Mesenchymal stem cell (in vitro differentiated cells and primary cell): ENCODE measurements at regions not wholly inside any gene's neighbourhood (a gene's known extent, or its start where the extent isn't known, plus 50 kb on each side); places are given as distances from the start of the nearest gene placed in this dataset.
A peak's percentile ranks its signal among the peaks of the same experiment; 100 is the strongest.

ENCODE experiments used
- DNase-seq: peaks from one replicate; pipeline ENCODE4 v3.0.0-alpha.2; 2013
- H2AFZ ChIP-seq: one replicate; pipeline ENCODE4 v1.6.1; 2013; ENCODE audit warnings: low read depth, mild to moderate bottlenecking, control low read depth, inconsistent platforms, low read length, moderate library complexity
- H2AK5ac ChIP-seq: 2 replicates; pipeline ENCODE4 v1.6.1; 2013; ENCODE audit warnings: low read length, moderate library complexity, mild to moderate bottlenecking, inconsistent platforms; ENCODE audit not compliant: severe bottlenecking
- H2BK120ac ChIP-seq: one replicate; pipeline ENCODE4 v1.6.1; 2013; ENCODE audit warnings: low read depth, mild to moderate bottlenecking, inconsistent platforms, low read length, moderate library complexity
- H2BK12ac ChIP-seq, 2 experiments: one replicate each; pipeline ENCODE4 v1.6.1; 2013; ENCODE audit warnings: inconsistent platforms in 2 of 2, low read length in 2 of 2, mild to moderate bottlenecking in 2 of 2, moderate library complexity in 2 of 2, control low read depth in 1 of 2
- H2BK15ac ChIP-seq: one replicate; pipeline ENCODE4 v1.6.1; 2013; ENCODE audit warnings: mild to moderate bottlenecking, low read depth, inconsistent platforms; ENCODE audit not compliant: poor library complexity, severe bottlenecking
- H2BK5ac ChIP-seq: 2 replicates; pipeline ENCODE4 v1.6.1; 2013; ENCODE audit warnings: low read depth, mild to moderate bottlenecking, low read length, control low read depth, inconsistent platforms; ENCODE audit not compliant: poor library complexity, severe bottlenecking
- H3K14ac ChIP-seq, 2 experiments: one replicate each; pipeline ENCODE4 v1.6.1; 2013; ENCODE audit warnings: inconsistent platforms in 2 of 2, low read length in 2 of 2, control low read depth in 1 of 2, mild to moderate bottlenecking in 1 of 2, moderate library complexity in 1 of 2
- H3K18ac ChIP-seq, 2 experiments: one replicate each; pipeline ENCODE4 v1.6.1; 2013; ENCODE audit warnings: inconsistent platforms in 2 of 2, low read length in 2 of 2, control low read depth in 1 of 2, low read depth in 1 of 2, mild to moderate bottlenecking in 1 of 2
- H3K23ac ChIP-seq, 2 experiments: one replicate each; pipeline ENCODE4 v1.6.1; 2013; ENCODE audit warnings: inconsistent platforms in 2 of 2, low read length in 2 of 2, mild to moderate bottlenecking in 2 of 2, moderate library complexity in 2 of 2, control low read depth in 1 of 2
- H3K27ac ChIP-seq: 2 replicates; pipeline ENCODE4 v1.5.1; 2013; ENCODE audit warnings: mild to moderate bottlenecking, moderate library complexity, low read length, control low read depth, inconsistent platforms; ENCODE audit not compliant: poor library complexity, severe bottlenecking
- H3K27me3 ChIP-seq, 2 experiments: 2 replicates each; pipeline versions ENCODE4 v1.6.1 to v1.7.0; 2013; ENCODE audit warnings: low read length in 2 of 2, mild to moderate bottlenecking in 2 of 2, moderate library complexity in 2 of 2, control low read depth in 1 of 2, inconsistent platforms in 1 of 2; ENCODE audit not compliant: control insufficient read depth in 1 of 2, insufficient read depth in 1 of 2
- H3K36me3 ChIP-seq, 2 experiments: 2 replicates each; pipeline versions ENCODE4 v1.6.1 to v1.7.0; 2013; ENCODE audit warnings: low read length in 2 of 2, control low read depth in 1 of 2, inconsistent platforms in 1 of 2, low read depth in 1 of 2, mild to moderate bottlenecking in 1 of 2; ENCODE audit not compliant: insufficient read depth in 2 of 2, control insufficient read depth in 1 of 2
- H3K4ac ChIP-seq, 2 experiments: one replicate each; pipeline ENCODE4 v1.6.1; 2013; ENCODE audit warnings: inconsistent platforms in 2 of 2, low read length in 2 of 2, mild to moderate bottlenecking in 2 of 2, moderate library complexity in 2 of 2, control low read depth in 1 of 2, low read depth in 1 of 2
- H3K4me1 ChIP-seq: 2 replicates; pipeline ENCODE4 v1.6.1; 2013; ENCODE audit warnings: low read depth, low read length, control low read depth; ENCODE audit not compliant: control insufficient read depth, insufficient read depth
- H3K4me2 ChIP-seq: 2 replicates; pipeline ENCODE4 v1.6.1; 2013; ENCODE audit warnings: low read length, mild to moderate bottlenecking, inconsistent platforms; ENCODE audit not compliant: poor library complexity, severe bottlenecking
- H3K4me3 ChIP-seq, 2 experiments: 2 replicates each; pipeline versions ENCODE4 v1.5.1 to v1.7.0; 2013; ENCODE audit warnings: low read length in 2 of 2, mild to moderate bottlenecking in 2 of 2, control low read depth in 1 of 2, low read depth in 1 of 2; ENCODE audit not compliant: insufficient read depth in 1 of 2
- H3K79me1 ChIP-seq: replicated peaks from 2 replicates; pipeline ENCODE4 v1.6.1; 2013; ENCODE audit warnings: mild to moderate bottlenecking, control low read depth, low read length, inconsistent platforms; ENCODE audit not compliant: poor library complexity, severe bottlenecking
- H3K9ac ChIP-seq: 2 replicates; pipeline ENCODE4 v1.7.0; 2013; ENCODE audit warnings: mild to moderate bottlenecking, low read length, moderate library complexity
- H3K9me3 ChIP-seq: 2 replicates; pipeline ENCODE4 v1.7.0; 2013; ENCODE audit warnings: mild to moderate bottlenecking, low read length; ENCODE audit not compliant: control insufficient read depth
- H4K8ac ChIP-seq: one replicate; pipeline ENCODE4 v1.6.1; 2013; ENCODE audit warnings: inconsistent platforms, mild to moderate bottlenecking, low read length, moderate library complexity
- H4K91ac ChIP-seq: one replicate; pipeline ENCODE4 v1.6.1; 2013; ENCODE audit warnings: mild to moderate bottlenecking, low read length, inconsistent platforms
- WGBS: methylation state at CpG from one replicate; pipeline ENCODE4 v1.1.7; 2013; ENCODE audit warnings: mixed read lengths; 5-methylcytosine and 5-hydroxymethylcytosine counted together

DNA sequence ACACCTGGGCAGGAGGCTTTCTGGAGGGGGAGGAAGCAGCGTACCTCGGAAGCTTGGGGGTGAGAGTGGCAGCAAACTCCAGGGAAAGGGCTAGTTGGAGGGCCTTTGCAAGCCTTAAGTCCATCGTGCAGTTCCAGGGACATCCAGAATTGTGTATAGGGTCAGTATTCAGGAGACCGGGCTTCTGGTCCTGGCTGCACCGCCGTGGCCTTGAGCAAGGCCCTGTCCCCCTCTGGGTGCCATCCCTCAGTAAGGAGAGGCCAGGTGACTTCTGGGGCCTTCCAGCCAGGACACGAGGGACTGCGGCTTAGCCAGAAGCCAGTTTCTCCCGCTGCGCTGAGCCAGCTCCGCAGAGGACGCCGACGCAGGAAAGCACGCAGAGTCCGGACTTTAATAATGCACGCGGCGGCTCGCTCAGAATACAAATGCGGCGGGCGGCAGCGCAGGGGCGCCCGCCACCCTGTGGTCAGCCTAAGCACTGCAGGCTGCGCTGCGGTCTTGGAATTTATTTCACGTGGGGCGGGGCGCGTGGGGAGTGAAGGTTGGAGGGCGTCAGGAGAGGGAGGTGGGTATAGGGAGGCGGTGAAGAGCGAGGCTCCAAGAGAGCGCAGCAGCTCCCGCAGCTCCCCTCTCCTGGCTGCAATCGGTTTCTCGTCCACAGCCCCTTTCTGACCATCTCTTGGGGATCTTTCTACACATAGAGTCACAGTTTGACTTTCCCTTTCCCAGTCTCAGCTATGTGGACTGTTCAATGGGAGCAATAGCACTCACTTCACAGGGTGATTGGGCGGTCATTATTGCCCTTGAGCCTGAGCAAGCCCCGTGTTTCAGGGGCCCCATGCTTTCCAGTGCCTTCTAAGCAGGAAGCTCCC lies 94.1 kb upstream of the GPR50 start:
- peaks cover 2 to 48% of the 10 kb centered on the region in 2 experiments for H3K27me3 ChIP-seq
- no peak overlapping the region for H3K4me3 ChIP-seq
- H3K23ac ChIP-seq = no peak overlapping the region
- no peak overlapping the region for H2AK5ac ChIP-seq
- H2AFZ ChIP-seq = peak overlapping the region; percentile 85
- no peaks in the 10 kb centered on the region for H3K36me3 ChIP-seq
- no peaks in the 10 kb centered on the region for H3K9me3 ChIP-seq
- H3K18ac ChIP-seq = no peak overlapping the region
- no peaks in the 10 kb centered on the region for H3K79me1 ChIP-seq
- H2BK5ac ChIP-seq = no peak overlapping the region
- H3K4ac ChIP-seq = no peak overlapping the region
- H2BK120ac ChIP-seq = no peak overlapping the region
- peaks cover 2% of the 10 kb centered on the region for H3K4me1 ChIP-seq
- H3K14ac ChIP-seq = no peak overlapping the region
- peak overlapping the region; percentile 45 for H3K9ac ChIP-seq
- H2BK15ac ChIP-seq = no peak overlapping the region
- H3K27ac ChIP-seq = no peak overlapping the region
- WGBS = 15% methylated on average over 24 of the region's 41 CpGs
- H2BK12ac ChIP-seq = no peak overlapping the region
- no peak overlapping the region for H4K91ac ChIP-seq
- DNase-seq = peak; percentile 47
- peak overlapping the region; percentile 59 for H3K4me2 ChIP-seq
- no peak overlapping the region for H4K8ac ChIP-seq

DNA sequence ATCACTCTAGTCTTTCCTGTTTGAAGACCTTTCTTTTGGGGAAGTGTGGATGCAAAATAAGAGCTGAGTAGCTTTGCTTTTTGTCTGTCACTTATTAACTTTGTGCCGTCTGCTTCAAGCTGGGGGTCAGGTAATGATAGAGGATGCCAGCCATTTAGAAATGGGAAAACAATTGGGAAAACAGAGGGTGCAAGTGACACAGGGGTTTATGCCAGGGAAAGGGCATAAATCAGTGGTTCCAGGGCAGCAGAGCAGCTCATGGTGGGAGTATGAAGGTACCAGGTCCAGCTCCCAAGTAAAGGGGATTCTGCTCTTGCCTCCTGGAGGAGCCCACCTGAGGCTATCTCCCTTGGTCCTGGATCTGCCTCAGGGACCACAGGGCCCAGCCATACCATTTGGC lies 91.9 kb upstream of the GPR50 start:
- Histone ChIP-seq H4K8ac (no peak overlapping the region), H3K23ac (no peak overlapping the region), H3K79me1 (no peaks in the 10 kb centered on the region), H2BK15ac (no peak overlapping the region), H3K27ac (no peak overlapping the region), H3K4ac (no peak overlapping the region), H2BK12ac (no peak overlapping the region), H2AK5ac (no peak overlapping the region), H3K9me3 (no peaks in the 10 kb centered on the region), H2AFZ (no peak overlapping the region), H3K4me3 (no peak overlapping the region), H3K4me1 (peaks cover 2% of the 10 kb centered on the region), H2BK120ac (no peak overlapping the region), H3K18ac (no peak overlapping the region), H3K9ac (no peak overlapping the region), H4K91ac (no peak overlapping the region), H2BK5ac (no peak overlapping the region), H3K27me3 (peaks cover 3 to 65% of the 10 kb centered on the region in 2 experiments), H3K14ac (no peak overlapping the region), H3K36me3 (no peaks in the 10 kb centered on the region), H3K4me2 (no peak overlapping the region)
- no peak for DNase-seq
- WGBS = 100% methylated on average over 1 of the region's 1 CpG

DNA sequence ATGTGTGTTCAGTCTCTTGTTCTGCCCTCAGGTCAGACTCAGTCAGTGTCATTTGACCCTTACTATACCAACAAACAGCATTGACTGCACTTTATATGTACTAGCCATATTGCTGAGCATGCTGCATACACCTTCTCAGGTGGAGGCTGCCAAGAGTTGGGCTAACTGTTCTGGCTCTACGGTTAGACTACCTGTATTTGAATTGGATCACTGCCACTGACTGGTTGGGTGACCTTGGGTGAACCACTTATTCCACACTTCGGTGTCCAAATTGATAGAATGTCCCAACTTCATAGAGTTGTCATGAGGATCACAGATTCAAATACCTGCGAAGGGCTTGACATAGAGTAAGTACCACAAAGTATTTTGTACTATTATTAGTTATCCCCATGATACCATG lies 91.2 kb upstream of the GPR50 start:
- no peak overlapping the region for H2BK120ac ChIP-seq

DNA sequence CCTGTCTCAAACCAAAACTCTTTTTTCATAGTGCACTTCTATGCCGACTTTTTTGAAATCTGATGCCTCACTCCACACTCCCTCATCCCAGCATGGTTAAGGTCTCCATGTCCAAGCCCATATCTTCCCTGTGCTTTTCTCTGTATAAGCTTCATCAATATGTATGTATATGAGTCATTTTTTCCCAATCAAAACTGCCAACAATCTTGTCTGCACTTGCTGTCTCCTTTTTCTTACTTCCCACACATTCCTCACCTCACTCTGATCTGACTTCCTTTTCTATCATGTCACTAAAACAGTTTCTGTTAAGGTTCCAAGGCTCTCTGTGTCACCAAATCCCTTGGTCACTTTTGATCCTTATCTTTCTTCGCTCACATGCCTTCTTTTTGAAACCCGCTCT lies 88.2 kb upstream of the GPR50 start:
- no peak overlapping the region for H3K4me2 ChIP-seq
- no peaks in the 10 kb centered on the region for H3K4me1 ChIP-seq
- H4K91ac ChIP-seq = no peak overlapping the region
- no peaks in the 10 kb centered on the region for H3K9me3 ChIP-seq
- H3K27ac ChIP-seq = no peak overlapping the region
- H3K79me1 ChIP-seq = no peaks in the 10 kb centered on the region
- no peak overlapping the region for H3K14ac ChIP-seq
- no peak overlapping the region for H3K9ac ChIP-seq
- no peaks in the 10 kb centered on the region for H3K36me3 ChIP-seq
- H3K27me3 ChIP-seq = peaks cover 8 to 44% of the 10 kb centered on the region in 2 experiments
- H2BK12ac ChIP-seq = no peak overlapping the region
- DNase-seq = no peak
- H3K18ac ChIP-seq = no peak overlapping the region
- no peak overlapping the region for H2BK5ac ChIP-seq
- no peak overlapping the region for H3K4me3 ChIP-seq
- no peak overlapping the region for H2AFZ ChIP-seq
- no peak overlapping the region for H4K8ac ChIP-seq
- no peak overlapping the region for H3K4ac ChIP-seq
- H2BK15ac ChIP-seq = no peak overlapping the region
- H2AK5ac ChIP-seq = no peak overlapping the region
- no peak overlapping the region for H3K23ac ChIP-seq
- WGBS = 82% methylated on average over 3 of the region's 3 CpGs
- H2BK120ac ChIP-seq = no peak overlapping the region

More for the DNA sequence above, 91.2 kb upstream of the GPR50 start:
- H3K27me3 ChIP-seq = peaks cover 3 to 65% of the 10 kb centered on the region in 2 experiments
- H3K14ac ChIP-seq = no peak overlapping the region
- H2AFZ ChIP-seq = no peak overlapping the region
- no peak overlapping the region for H3K9ac ChIP-seq
- no peak overlapping the region for H3K23ac ChIP-seq
- no peaks in the 10 kb centered on the region for H3K9me3 ChIP-seq
- H3K79me1 ChIP-seq = no peaks in the 10 kb centered on the region
- H3K18ac ChIP-seq = no peak overlapping the region
- H2BK15ac ChIP-seq = no peak overlapping the region
- H4K8ac ChIP-seq = no peak overlapping the region
- no peak overlapping the region for H3K4me3 ChIP-seq
- no peak for DNase-seq
- no peak overlapping the region for H2BK12ac ChIP-seq
- 79% methylated on average over 2 of the region's 3 CpGs for WGBS
- no peak overlapping the region for H3K4me2 ChIP-seq
- H3K4me1 ChIP-seq = peaks cover 2% of the 10 kb centered on the region
- H2AK5ac ChIP-seq = no peak overlapping the region
- no peak overlapping the region for H4K91ac ChIP-seq
- H3K36me3 ChIP-seq = no peaks in the 10 kb centered on the region
- H3K27ac ChIP-seq = no peak overlapping the region
- H3K4ac ChIP-seq = no peak overlapping the region
- no peak overlapping the region for H2BK5ac ChIP-seq
